HG02852 (cell line): ENCODE measurements at regions not wholly inside any gene's neighbourhood (a gene's known extent, or its start where the extent isn't known, plus 50 kb on each side); places are given as distances from the start of the nearest gene placed in this dataset.

Experiments
- ATAC-seq: cut with Tn5 transposase; IDR thresholded peaks from one replicate; pipeline ENCODE4 v1.9.1; 2021; ENCODE audit warnings: mild to moderate bottlenecking, moderate library complexity; ENCODE audit not compliant: unreplicated experiment

GRCh38 chr2:171225989-171226388 lies 65.3 kb upstream of the TLK1 start:
- no peak for ATAC-seq

GRCh38 chr2:171225302-171225980 lies 64.7 kb upstream of the TLK1 start:
- ATAC-seq = no peak

GRCh38 chr2:171217330-171217729 lies 56.6 kb upstream of the TLK1 start:
- ATAC-seq = no peak

GRCh38 chr2:171216631-171217030 lies 55.9 kb upstream of the TLK1 start:
- ATAC-seq = no peak

GRCh38 chr2:171214093-171214492 lies 53.4 kb upstream of the TLK1 start:
- no peak for ATAC-seq

- ATAC-seq = peak; percentile 91
Measured at GRCh38 chr2:171210864-171211431, 50.3 kb upstream of the TLK1 start.
